ENCODE measurements at regions not wholly inside any gene's neighbourhood (a gene's known extent, or its start where the extent isn't known, plus 50 kb on each side); places are given as distances from the start of the nearest gene placed in this dataset.

- TF ChIP-seq POLR2A (IDR thresholded peaks at IDR 0.05) = no peak
- no peak for TF ChIP-seq CTCF (IDR thresholded peaks at IDR 0.05)
Measured at GRCh38 chr9:23477908-23478307, 348.1 kb downstream of the ELAVL2 start.
